ENCODE measurements at regions not wholly inside any gene's neighbourhood (a gene's known extent, or its start where the extent isn't known, plus 50 kb on each side); places are given as distances from the start of the nearest gene placed in this dataset.

- no peak for DNase-seq
These were observed 189.9 kb downstream of the CENPW start for GRCh38 chr6:126529637-126530362.

DNA sequence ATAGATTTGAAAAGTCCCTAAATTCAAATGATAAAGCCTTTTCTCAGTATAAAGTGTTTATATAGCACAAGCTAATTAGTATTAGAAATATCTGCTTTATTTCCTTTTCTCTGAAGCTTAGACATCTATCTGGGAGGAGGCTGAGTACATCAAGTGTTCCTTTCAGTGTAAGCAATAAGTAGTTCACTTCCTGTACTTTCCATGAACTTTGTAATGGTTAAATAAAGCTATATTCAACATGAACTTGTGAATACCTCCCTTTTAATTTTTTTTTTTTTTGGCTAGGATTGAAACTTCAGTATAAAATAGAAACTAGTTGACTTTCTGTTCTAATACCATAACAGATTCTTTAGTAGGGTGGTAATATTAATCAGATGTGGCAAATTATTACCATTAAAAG lies 190.9 kb downstream of the CENPW start:
- no peak for DNase-seq

DNA sequence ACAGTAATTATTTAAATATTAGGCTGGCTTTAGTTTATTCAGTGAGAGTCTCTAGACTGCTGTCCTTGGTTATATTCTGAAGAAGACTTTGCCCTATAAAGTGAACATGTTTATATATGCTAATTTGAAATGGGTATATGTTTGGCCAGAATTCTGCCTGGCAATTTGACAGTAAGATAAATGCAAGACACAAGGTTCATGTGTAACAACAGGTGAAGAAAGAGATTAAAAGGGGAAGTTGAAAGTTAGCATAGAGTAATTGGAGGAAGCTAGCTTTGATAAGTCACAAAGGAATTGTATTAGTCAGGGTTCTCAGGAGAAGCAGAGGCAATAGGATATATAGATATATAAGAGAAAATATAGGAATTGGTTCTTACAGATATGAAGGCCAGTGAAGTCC lies 191.4 kb downstream of the CENPW start:
- no peak for DNase-seq

GRCh38 chr6:126531840-126532239 lies 191.9 kb downstream of the CENPW start:
- DNase-seq = no peak

DNA sequence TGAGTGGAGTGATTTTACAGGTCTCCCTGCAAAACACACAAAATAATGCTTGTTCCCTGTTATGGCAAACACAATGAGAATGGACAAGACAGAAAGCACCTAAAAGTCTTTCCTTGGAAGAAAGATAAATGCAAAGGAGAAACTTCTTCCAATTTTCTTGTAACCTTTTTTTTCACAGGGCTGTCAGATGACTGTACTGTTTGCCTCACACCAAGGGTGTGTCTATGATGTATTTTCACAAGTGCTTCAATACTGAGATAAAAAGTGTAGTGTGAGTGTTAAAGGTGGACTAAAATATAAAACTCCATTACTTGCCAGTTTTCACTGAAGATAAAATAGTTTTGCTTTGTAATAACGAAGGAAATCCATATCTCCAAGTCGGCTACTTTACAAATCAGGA lies 194.5 kb downstream of the CENPW start:
- no peak for DNase-seq

DNA sequence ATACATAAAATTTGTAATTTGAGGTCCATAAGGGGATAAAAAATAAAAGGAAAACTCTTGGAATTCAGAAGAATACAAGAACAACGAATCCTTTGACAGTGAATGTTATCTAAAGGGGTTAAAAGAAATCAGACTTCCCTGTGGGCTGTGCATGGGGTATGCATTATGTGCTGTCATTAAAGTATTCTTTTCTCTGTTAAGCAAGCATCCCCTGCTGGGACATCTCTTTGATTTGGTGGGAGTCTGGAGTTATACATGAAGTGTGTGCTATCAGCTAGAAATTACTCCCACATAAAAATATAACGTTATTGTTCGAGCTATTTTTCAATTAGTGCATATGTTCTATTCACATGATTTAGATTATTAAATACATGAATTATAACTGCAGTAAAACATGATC lies 195.2 kb downstream of the CENPW start:
- DNase-seq = no peak

- no peak for DNase-seq
These were observed 195.7 kb downstream of the CENPW start for GRCh38 chr6:126535595-126535994.

DNA sequence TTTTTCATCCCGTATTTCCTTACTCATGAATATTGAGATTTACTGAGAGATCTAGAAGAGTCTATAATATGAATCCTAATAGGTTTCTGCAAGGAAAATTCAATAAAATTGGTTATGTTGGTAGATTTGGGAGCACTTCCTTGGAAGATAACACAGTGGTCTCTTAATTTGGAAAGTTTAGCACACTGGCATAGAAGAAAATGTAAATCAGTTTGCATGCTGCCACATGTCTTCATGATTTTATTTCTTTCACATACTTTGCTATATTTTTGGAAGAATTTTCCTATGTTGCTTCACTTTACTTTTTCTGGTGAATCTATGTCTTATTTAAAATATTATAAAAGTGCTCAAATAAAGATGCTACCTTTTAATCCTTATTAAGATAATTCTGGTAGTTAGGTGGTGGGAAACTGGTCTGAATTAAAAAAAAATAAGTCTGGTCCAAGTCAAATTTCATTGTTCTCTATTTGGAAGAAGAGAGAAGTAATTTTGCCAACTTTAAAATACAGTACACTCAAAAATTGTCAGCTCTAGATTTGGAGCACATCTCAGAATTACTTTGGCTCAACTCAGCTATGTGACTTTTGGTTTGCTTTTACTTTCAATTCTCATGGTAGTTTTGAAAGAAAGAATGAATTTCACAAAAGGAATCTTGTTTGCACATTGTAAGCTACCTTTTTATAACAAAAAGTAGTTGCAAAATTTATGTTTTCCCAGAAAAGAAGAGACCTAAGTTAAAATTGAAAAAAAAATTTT lies 197.3 kb downstream of the CENPW start:
- no peak for DNase-seq

- DNase-seq = no peak
These were observed 199.1 kb downstream of the CENPW start for GRCh38 chr6:126539022-126539421.

DNA sequence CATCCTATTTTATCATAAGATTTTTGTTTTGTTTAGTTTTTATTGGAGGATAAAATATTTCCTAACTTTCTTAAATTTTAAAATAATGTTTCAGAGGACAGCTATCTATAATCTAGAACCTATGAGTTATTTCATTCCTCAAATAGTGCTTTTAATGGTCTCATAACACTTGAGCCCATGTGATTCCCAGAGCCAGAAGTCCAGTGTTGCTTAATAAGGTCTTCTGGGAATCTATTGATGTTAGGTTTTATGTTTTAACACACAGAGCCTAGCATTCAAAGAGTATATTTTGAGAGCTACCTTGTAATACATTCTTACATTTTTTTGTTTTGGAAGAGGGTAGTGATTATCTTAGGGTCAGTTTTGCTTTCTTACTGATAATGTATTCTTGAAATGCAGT lies 200.2 kb downstream of the CENPW start:
- no peak for DNase-seq

GRCh38 chr6:126541806-126542491 lies 202.0 kb downstream of the CENPW start:
- DNase-seq = no peak

DNA sequence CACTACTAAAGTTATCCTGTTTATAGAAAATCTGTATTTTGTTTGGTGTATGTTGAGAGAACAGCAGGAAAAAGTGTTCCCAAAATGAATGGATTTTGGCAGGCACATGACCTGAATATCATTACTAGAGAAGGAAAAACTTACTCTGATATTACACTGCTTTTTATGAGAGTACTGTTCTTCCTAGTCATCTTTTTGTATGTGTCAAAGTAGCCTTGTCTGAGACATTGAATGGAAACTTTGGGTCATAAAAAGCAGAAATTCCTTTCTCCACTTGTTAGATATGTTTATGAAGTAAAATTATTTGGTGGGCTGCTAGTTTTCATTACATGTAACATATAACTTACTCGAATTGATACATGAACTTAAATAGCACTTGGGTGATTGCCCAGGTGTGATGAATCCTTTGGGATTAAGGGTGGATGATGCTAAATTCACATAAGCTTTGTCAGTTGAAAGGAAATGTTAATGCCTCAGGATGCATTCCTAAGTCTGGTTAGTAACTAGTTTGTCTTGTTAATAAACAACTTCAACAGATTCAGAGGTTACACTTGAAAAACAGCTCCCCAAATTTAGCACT lies 206.7 kb downstream of the CENPW start:
- no peak for DNase-seq

GRCh38 chr6:126548300-126548699 lies 208.4 kb downstream of the CENPW start:
- DNase-seq = no peak

GRCh38 chr6:126550323-126550722 lies 210.4 kb downstream of the CENPW start:
- DNase-seq = no peak

- no peak for DNase-seq
These were observed 211.9 kb downstream of the CENPW start for GRCh38 chr6:126551832-126552231.

- DNase-seq = no peak
These were observed 213.9 kb downstream of the CENPW start for GRCh38 chr6:126553854-126554253.

DNA sequence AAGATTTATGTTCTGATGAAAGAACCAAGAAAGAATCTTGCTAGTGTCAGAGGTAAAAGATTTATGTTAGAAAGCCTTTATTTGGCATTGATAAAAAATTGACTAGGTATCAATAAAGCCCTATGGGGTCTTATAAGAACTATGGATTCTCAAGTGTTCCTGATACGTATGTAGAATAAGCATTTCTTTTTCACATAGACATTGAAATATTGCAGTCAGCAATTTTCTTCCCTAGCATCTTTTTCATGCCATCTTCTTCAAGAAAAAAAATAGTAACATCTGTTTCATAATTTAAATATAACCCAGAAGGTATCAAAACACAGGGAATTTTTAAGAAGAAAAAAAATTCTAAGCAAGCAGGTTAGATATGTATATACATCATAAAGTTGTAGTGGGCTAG lies 230.6 kb downstream of the CENPW start:
- DNase-seq = no peak

DNA sequence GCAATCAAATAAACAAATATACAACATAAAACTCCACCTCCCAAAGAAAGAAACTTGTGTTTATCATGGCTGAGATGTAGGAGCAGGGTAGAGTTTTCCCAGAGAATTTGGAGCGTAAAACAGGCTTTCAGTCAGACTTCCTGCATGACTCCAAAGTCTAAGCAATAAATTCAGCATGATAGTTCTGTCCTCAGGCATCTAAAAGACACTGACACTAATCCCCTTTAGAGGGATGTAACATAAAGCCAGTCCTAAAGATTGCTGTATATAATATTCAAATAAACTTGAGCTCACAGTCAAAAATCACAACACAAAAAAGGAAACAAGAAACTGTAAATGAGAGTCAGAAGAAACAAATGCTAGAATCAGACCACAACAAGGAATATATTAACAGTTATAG lies 234.4 kb downstream of the CENPW start:
- no peak for DNase-seq

DNA sequence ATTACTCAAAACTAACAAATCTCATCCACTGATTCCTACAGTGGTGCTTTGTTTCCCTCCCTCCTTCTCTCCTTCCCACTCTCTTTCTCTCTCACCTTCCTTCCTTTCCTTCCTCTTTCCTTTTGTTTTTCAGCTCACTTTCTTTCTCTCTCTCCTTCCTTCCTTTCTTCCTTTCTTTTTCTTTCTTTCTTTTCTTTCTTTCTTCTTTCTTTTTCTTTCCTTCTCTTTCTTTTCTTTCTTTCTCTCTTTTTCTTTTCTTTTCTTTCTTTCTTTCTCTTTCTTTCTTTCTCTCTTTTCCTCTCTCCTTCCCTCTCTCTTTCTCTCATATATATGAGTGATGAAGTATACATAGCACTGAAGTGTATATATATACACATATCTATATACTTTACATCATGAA lies 241.4 kb downstream of the CENPW start:
- DNase-seq = no peak

GRCh38 chr6:126600258-126600916 lies 260.5 kb downstream of the CENPW start:
- no peak for DNase-seq

- no peak for DNase-seq
These were observed 263.5 kb downstream of the CENPW start for GRCh38 chr6:126603410-126603809.

DNA sequence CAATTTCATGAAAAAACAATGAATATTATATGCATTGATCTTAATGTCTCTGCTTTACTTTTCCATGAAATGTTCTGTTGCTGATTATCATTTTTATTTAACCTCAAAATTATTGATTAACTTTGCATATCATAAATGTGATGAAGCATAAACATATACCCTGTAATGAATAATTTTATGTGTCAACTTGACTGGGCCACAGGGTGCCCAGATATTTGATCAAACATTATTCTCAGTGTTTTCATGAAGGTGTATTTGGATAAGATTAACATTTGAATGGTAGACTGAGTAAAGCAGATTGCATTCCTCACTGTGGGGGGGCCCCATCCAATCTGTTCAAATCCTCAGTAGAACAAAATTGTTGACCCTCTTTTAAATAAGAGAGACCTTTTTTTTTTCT lies 265.2 kb downstream of the CENPW start:
- DNase-seq = no peak

DNA sequence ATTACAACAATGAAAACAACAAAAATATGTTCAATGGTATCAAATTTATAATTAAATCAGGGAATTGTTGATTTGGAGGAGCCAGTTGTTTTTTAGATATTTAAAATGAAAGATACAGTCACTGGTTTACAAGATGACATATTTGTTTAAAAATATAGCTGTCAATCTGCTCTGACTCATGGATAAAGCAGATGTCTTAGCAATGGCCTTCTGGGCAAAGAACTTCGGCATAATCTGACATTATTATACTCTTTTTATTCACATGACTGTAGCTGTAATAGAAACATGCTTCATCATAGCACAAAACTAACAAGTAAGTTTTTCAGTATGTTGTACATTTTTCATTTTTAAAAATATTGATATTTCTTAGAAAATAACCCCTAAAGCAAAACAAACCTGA lies 267.4 kb downstream of the CENPW start:
- DNase-seq = no peak
